Smooth muscle cell (in vitro differentiated cells): ENCODE measurements at regions not wholly inside any gene's neighbourhood (a gene's known extent, or its start where the extent isn't known, plus 50 kb on each side); places are given as distances from the start of the nearest gene placed in this dataset.

Experiments
- DNase-seq: peaks from one replicate; lab custom pipeline; 2025; ENCODE audit not compliant: unreplicated experiment; lab: John Stamatoyannopoulos, UW
- H2AFZ ChIP-seq: fragments of 200-600 bp; sonication (generic); 2 replicates; pipeline ENCODE4 v1.6.0; 2016; ENCODE audit warnings: antibody characterized with exemption, low read depth, mild to moderate bottlenecking
- H3F3A ChIP-seq: fragments of 200-600 bp; sonication (generic); 2 replicates; pipeline ENCODE4 v1.6.0; 2017; ENCODE audit warnings: antibody characterized with exemption, low read depth
- H3K27ac ChIP-seq: fragments of 200-600 bp; sonication (generic); 2 replicates; pipeline ENCODE4 v1.5.1; 2016; ENCODE audit warnings: low read depth, mild to moderate bottlenecking
- H3K27me3 ChIP-seq: fragments of 200-600 bp; sonication (generic); 2 replicates; pipeline ENCODE4 v1.6.1; 2016; ENCODE audit warnings: low read depth, mild to moderate bottlenecking
- H3K36me3 ChIP-seq: fragments of 200-600 bp; sonication (generic); 2 replicates; pipeline ENCODE4 v1.5.1; 2016; ENCODE audit warnings: low read depth
- H3K4me1 ChIP-seq: fragments of 200-600 bp; sonication (generic); 2 replicates; pipeline ENCODE4 v1.5.1; 2016; ENCODE audit warnings: low read depth
- H3K4me2 ChIP-seq: fragments of 200-600 bp; sonication (generic); 2 replicates; pipeline ENCODE4 v1.6.0; 2016; ENCODE audit warnings: mild to moderate bottlenecking
- H3K4me3 ChIP-seq: fragments of 200-600 bp; sonication (generic); 2 replicates; pipeline ENCODE4 v1.5.1; 2016; ENCODE audit warnings: mild to moderate bottlenecking
- H3K79me2 ChIP-seq: fragments of 200-600 bp; sonication (generic); 2 replicates; pipeline ENCODE4 v1.6.0; 2016; ENCODE audit warnings: low read depth, mild to moderate bottlenecking
- H3K9ac ChIP-seq: fragments of 200-600 bp; sonication (generic); 2 replicates; pipeline ENCODE4 v1.6.0; 2016; ENCODE audit warnings: low read depth
- H3K9me3 ChIP-seq: fragments of 200-600 bp; sonication (generic); replicated peaks from 2 replicates; pipeline ENCODE4 v1.5.1; 2016; ENCODE audit warnings: low read depth
- H4K20me1 ChIP-seq: fragments of 200-600 bp; sonication (generic); 2 replicates; pipeline ENCODE4 v1.6.0; 2016; ENCODE audit warnings: low read depth
- WGBS: methylation state at CpG from one replicate; pipeline ENCODE4 v1.1.7; 2016; ENCODE audit warnings: low lambda C conversion rate; 5-methylcytosine and 5-hydroxymethylcytosine counted together
- TF ChIP-seq, protein P1 (sequence below): fragments of 200-600 bp; sonication (generic); IDR thresholded peaks from 2 replicates; pipeline ENCODE4 v1.5.1; 2017; ENCODE audit warnings: borderline replicate concordance, mild to moderate bottlenecking, antibody characterized with exemption; ENCODE audit not compliant: insufficient read depth, poor library complexity, severe bottlenecking

- 44% methylated on average over 3 of the region's 3 CpGs for WGBS
- Histone ChIP-seq H3K79me2 (no peaks in the 10 kb centered on the region), H3K9me3 (no peaks in the 10 kb centered on the region), H4K20me1 (no peaks in the 10 kb centered on the region), H3K36me3 (no peaks in the 10 kb centered on the region), H3K27me3 (peaks cover 3% of the 10 kb centered on the region), H3F3A (no peaks in the 10 kb centered on the region), H3K9ac (no peak overlapping the region), H2AFZ (no peak overlapping the region), H3K27ac (no peak overlapping the region), H3K4me3 (no peak overlapping the region), H3K4me2 (no peak overlapping the region), H3K4me1 (no peaks in the 10 kb centered on the region)
- DNase-seq = no peak
- TF ChIP-seq, protein P1, sequence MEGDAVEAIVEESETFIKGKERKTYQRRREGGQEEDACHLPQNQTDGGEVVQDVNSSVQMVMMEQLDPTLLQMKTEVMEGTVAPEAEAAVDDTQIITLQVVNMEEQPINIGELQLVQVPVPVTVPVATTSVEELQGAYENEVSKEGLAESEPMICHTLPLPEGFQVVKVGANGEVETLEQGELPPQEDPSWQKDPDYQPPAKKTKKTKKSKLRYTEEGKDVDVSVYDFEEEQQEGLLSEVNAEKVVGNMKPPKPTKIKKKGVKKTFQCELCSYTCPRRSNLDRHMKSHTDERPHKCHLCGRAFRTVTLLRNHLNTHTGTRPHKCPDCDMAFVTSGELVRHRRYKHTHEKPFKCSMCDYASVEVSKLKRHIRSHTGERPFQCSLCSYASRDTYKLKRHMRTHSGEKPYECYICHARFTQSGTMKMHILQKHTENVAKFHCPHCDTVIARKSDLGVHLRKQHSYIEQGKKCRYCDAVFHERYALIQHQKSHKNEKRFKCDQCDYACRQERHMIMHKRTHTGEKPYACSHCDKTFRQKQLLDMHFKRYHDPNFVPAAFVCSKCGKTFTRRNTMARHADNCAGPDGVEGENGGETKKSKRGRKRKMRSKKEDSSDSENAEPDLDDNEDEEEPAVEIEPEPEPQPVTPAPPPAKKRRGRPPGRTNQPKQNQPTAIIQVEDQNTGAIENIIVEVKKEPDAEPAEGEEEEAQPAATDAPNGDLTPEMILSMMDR = no peak
Measured at GRCh38 chr3:181317508-181317907, 328.0 kb upstream of the DNAJC19 start.

- Histone ChIP-seq H2AFZ (no peak overlapping the region), H3K36me3 (no peaks in the 10 kb centered on the region), H3K27ac (no peak overlapping the region), H3K4me1 (no peaks in the 10 kb centered on the region), H4K20me1 (no peaks in the 10 kb centered on the region), H3K9ac (no peak overlapping the region), H3K4me2 (no peak overlapping the region), H3K79me2 (no peaks in the 10 kb centered on the region), H3K9me3 (no peaks in the 10 kb centered on the region), H3F3A (no peaks in the 10 kb centered on the region), H3K27me3 (no peaks in the 10 kb centered on the region), H3K4me3 (no peak overlapping the region)
- DNase-seq = no peak
- WGBS = 21% methylated on average over 1 of the region's 1 CpG
- TF ChIP-seq, protein P1 = no peak
Measured at GRCh38 chr3:181316482-181316881, 326.9 kb upstream of the DNAJC19 start.

GRCh38 chr3:181313335-181313734 is 323.8 kb upstream of the DNAJC19 start:
- Histone ChIP-seq H3K4me2 (no peak overlapping the region), H3K4me3 (no peak overlapping the region), H3K9ac (no peak overlapping the region), H2AFZ (no peak overlapping the region), H3K27ac (no peak overlapping the region), H3K27me3 (no peaks in the 10 kb centered on the region), H3K36me3 (no peaks in the 10 kb centered on the region), H3K9me3 (no peaks in the 10 kb centered on the region), H4K20me1 (no peaks in the 10 kb centered on the region), H3K79me2 (no peaks in the 10 kb centered on the region), H3F3A (no peaks in the 10 kb centered on the region), H3K4me1 (no peaks in the 10 kb centered on the region)
- WGBS = 55% methylated on average over 5 of the region's 5 CpGs
- DNase-seq = no peak
- TF ChIP-seq, protein P1 = no peak

GRCh38 chr3:181311186-181311585 is 321.6 kb upstream of the DNAJC19 start:
- H2AFZ ChIP-seq = no peak overlapping the region
- no peaks in the 10 kb centered on the region for H4K20me1 ChIP-seq
- no peaks in the 10 kb centered on the region for H3K36me3 ChIP-seq
- H3F3A ChIP-seq = no peaks in the 10 kb centered on the region
- TF ChIP-seq, protein P1 = no peak
- H3K4me1 ChIP-seq = no peaks in the 10 kb centered on the region
- no peaks in the 10 kb centered on the region for H3K79me2 ChIP-seq
- no peak for DNase-seq
- H3K9me3 ChIP-seq = no peaks in the 10 kb centered on the region
- H3K27me3 ChIP-seq = no peaks in the 10 kb centered on the region
- no peak overlapping the region for H3K9ac ChIP-seq
- H3K27ac ChIP-seq = no peak overlapping the region
- WGBS = 91% methylated on average over 6 of the region's 6 CpGs
- H3K4me3 ChIP-seq = no peak overlapping the region
- no peak overlapping the region for H3K4me2 ChIP-seq
